Fibroblast of the aortic adventitia (primary cell): ENCODE measurements at regions not wholly inside any gene's neighbourhood (a gene's known extent, or its start where the extent isn't known, plus 50 kb on each side); places are given as distances from the start of the nearest gene placed in this dataset.
A peak's percentile ranks its signal among the peaks of the same experiment; 100 is the strongest.
"Not testable (repeated sequence)": the region's sequence is repeated elsewhere in the genome, so short reads cannot be mapped to it uniquely, and the experiment has no call there.

Experiments
- DNase-seq: peaks from one replicate; pipeline ENCODE4 v3.0.0-alpha.2; 2010; ENCODE audit warnings: low read depth
- H3K4me3 ChIP-seq: 2 replicates; pipeline ENCODE4 v1.5.1; 2011; ENCODE audit warnings: low read depth, mild to moderate bottlenecking, control low read depth, low read length, moderate library complexity
- CTCF ChIP-seq: IDR thresholded peaks from 2 replicates; pipeline ENCODE4 v1.5.1; 2011; ENCODE audit warnings: mild to moderate bottlenecking, low read length, control low read depth, inconsistent platforms; ENCODE audit not compliant: insufficient read depth

GRCh38 chr2:64879745-64880144 is 109.5 kb upstream of the SLC1A4 start:
- no peak overlapping the region for H3K4me3 ChIP-seq
- no peak for DNase-seq
- no peak for TF ChIP-seq CTCF

- TF ChIP-seq CTCF, result no peak
- DNase-seq, result no peak
- no peak overlapping the region for H3K4me3 ChIP-seq
These were observed 108.8 kb upstream of the SLC1A4 start for GRCh38 chr2:64880193-64880951.

GRCh38 chr2:64881037-64881492 is 108.1 kb upstream of the SLC1A4 start:
- TF ChIP-seq CTCF, result no peak
- no peak for DNase-seq
- no peak overlapping the region for H3K4me3 ChIP-seq

- no peak for DNase-seq
- TF ChIP-seq CTCF, result no peak
These were observed 101.6 kb upstream of the SLC1A4 start for GRCh38 chr2:64887565-64887964.

GRCh38 chr2:64888591-64889309 is 100.4 kb upstream of the SLC1A4 start:
- peak; percentile 72 for DNase-seq
- H3K4me3 ChIP-seq, result no peak overlapping the region
- TF ChIP-seq CTCF, result peak; percentile 57

More at GRCh38 chr2:64887565-64887964, 101.6 kb upstream of the SLC1A4 start:
- H3K4me3 ChIP-seq, result no peak overlapping the region

- no peak for DNase-seq
- no peak for TF ChIP-seq CTCF
- H3K4me3 ChIP-seq, result no peak overlapping the region
These were observed 99.4 kb upstream of the SLC1A4 start for GRCh38 chr2:64889803-64890202.

GRCh38 chr2:64896572-64896971 is 92.6 kb upstream of the SLC1A4 start:
- not testable (repeated sequence) for DNase-seq, H3K4me3 ChIP-seq
